ENCODE measurements at regions not wholly inside any gene's neighbourhood (a gene's known extent, or its start where the extent isn't known, plus 50 kb on each side); places are given as distances from the start of the nearest gene placed in this dataset.

DNA sequence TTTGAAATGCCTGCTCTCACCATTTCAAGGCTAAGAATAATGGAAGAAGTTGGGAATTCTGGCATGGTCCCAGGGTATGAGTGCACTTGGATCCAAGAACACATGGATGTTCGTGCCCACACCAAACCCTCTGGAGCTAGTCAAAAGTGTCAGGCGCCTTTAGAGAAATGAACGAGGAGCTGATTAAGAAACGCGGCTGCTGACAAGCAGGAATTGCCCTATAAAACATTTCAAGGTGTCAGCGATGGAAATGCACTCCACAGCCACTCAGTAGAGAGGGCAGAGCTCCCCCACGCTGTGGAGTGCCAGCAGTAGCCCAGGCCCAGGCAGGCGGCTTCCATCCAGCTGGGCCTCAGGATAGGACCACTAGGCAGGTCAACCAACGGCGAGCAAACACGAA lies 213.7 kb downstream of the TTC32 start:
- H3K4me3 ChIP-seq (replicated peaks in 1 of 2; ENCODE audit: low read depth in 2 of 2, low read length in 2 of 2), result no peak overlapping the region
- TF ChIP-seq, protein P1, sequence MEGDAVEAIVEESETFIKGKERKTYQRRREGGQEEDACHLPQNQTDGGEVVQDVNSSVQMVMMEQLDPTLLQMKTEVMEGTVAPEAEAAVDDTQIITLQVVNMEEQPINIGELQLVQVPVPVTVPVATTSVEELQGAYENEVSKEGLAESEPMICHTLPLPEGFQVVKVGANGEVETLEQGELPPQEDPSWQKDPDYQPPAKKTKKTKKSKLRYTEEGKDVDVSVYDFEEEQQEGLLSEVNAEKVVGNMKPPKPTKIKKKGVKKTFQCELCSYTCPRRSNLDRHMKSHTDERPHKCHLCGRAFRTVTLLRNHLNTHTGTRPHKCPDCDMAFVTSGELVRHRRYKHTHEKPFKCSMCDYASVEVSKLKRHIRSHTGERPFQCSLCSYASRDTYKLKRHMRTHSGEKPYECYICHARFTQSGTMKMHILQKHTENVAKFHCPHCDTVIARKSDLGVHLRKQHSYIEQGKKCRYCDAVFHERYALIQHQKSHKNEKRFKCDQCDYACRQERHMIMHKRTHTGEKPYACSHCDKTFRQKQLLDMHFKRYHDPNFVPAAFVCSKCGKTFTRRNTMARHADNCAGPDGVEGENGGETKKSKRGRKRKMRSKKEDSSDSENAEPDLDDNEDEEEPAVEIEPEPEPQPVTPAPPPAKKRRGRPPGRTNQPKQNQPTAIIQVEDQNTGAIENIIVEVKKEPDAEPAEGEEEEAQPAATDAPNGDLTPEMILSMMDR (IDR thresholded peaks at IDR 0.05; ENCODE audit: low read depth, low read length), result no peak
- DNase-seq (ENCODE audit: low read depth in 2 of 2), result no peak

DNA sequence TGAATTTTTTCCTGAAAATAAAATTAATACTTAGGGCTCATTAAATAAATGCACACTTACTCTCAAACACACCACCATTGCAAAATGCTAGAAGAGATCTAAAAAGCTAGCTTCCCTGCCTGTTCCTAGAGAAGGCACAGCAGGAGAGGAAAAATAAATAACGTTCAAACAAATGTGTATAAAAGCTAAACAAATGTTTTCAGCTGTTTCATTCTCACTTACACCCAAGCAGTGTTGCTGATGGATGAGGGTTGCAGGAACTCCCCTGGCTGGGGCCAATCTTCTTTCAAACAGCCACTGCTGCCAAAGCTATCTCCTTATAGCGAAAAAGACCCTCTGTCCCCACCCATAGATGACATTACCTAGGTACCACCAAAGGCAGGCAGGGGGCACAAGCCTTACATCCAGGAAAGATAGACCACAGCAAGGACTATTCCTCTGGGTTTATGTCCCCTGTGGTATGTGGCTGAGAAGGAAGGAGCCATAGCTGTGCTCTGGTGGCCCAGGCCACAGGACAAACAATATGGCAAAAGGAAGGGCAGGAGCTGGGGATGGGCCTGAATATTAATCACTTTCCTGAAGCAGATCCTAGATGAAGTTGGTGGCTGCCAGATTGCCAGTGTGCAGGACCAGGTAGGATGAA lies 214.6 kb downstream of the TTC32 start:
- TF ChIP-seq, protein P1 (IDR thresholded peaks at IDR 0.05; ENCODE audit: low read depth, low read length), result peak; percentile 30
- H3K4me3 ChIP-seq (replicated peaks in 1 of 2; ENCODE audit: low read depth in 2 of 2, low read length in 2 of 2), result no peak overlapping the region
- peak in 1 of 2 donors; percentile 20 for DNase-seq (ENCODE audit: low read depth in 2 of 2)

DNA sequence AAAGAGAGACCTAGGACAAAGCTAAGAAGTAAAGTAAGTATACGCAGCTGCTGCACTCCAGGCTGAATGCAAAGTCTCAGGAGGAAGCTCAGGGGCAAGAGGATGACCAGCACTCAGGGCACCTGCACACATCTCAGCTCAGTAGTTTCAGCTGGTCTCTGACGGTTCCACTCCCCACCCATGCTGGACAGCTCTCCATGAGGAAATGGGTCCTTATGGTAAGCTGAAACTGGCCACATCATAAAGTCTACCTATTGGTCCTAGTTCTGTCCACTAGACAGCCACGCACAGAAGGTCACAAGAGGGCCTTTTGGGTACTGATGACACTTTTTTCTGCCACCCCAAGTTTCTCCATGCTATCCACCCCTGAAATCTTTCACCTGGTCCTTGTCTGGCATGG lies 215.3 kb downstream of the TTC32 start:
- H3K4me3 ChIP-seq (replicated peaks in 1 of 2; ENCODE audit: low read depth in 2 of 2, low read length in 2 of 2), result no peak overlapping the region
- TF ChIP-seq, protein P1 (IDR thresholded peaks at IDR 0.05; ENCODE audit: low read depth, low read length), result no peak
- no peak for DNase-seq (ENCODE audit: low read depth in 2 of 2)

DNA sequence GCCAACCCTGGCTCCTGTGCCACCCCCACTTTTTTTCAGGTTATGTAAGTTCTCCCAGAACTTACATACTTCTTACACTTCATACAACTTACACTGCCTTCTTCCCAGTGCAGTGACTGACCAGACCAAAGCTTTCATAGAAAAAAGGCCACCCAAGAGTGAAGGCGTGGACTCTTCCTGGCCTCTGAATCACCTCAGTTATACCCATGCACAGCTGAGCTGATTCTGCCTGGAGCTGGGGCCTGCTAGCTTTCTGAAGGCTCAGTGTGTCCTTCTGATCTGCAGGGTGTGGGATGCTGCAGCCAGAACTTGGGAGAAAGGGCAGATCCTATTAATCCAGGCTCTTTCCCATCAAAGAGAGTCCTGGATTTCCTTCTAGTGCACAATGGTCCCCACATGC lies 216.1 kb downstream of the TTC32 start:
- TF ChIP-seq, protein P1 (IDR thresholded peaks at IDR 0.05; ENCODE audit: low read depth, low read length), result no peak
- H3K4me3 ChIP-seq (replicated peaks in 1 of 2; ENCODE audit: low read depth in 2 of 2, low read length in 2 of 2), result no peak overlapping the region
- peak in 1 of 2 donors; percentile 21 for DNase-seq (ENCODE audit: low read depth in 2 of 2)

DNA sequence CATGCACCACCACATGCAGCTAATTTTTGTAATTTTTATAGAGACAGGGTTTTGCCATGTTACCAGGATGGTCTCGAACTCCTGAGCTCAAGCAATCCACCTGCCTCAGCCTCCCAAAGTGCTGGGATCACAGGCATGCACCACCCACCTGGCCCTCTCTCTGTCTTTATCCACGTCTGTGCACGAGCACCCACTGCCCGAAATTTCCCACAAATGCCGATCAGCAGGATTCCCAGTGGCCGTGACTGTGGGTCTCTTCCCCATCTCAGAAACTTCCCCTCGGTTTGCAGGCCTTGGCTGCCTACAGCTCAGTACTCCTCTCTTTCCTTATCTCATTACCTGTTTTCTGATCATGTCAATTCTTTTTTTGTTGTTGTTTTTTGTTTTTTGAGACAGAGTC lies 217.3 kb downstream of the TTC32 start:
- no peak overlapping the region for H3K4me3 ChIP-seq (replicated peaks in 1 of 2; ENCODE audit: low read depth in 2 of 2, low read length in 2 of 2)
- TF ChIP-seq, protein P1 (IDR thresholded peaks at IDR 0.05; ENCODE audit: low read depth, low read length), result no peak
- DNase-seq (ENCODE audit: low read depth in 2 of 2), result no peak

DNA sequence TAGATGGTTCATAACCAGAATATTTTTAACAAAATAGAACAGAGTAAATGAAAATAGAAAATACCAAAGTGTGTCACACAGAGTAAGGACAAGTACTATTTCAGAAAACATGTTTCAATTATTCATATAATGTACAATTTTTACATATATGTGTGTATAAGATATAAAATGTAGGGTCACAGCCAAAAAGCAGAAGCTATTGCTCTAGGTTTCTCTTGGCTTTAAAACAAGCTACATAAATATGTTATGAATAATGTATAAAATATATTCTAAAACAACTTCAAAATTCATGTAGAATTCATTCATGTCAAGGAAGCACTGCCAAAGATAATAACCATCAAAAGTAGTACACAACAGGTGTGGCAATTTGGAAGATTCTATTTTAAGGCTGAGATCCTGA lies 218.2 kb downstream of the TTC32 start:
- no peak for DNase-seq (ENCODE audit: low read depth in 2 of 2)
- TF ChIP-seq, protein P1 (IDR thresholded peaks at IDR 0.05; ENCODE audit: low read depth, low read length), result no peak
- no peak overlapping the region for H3K4me3 ChIP-seq (replicated peaks in 1 of 2; ENCODE audit: low read depth in 2 of 2, low read length in 2 of 2)

DNA sequence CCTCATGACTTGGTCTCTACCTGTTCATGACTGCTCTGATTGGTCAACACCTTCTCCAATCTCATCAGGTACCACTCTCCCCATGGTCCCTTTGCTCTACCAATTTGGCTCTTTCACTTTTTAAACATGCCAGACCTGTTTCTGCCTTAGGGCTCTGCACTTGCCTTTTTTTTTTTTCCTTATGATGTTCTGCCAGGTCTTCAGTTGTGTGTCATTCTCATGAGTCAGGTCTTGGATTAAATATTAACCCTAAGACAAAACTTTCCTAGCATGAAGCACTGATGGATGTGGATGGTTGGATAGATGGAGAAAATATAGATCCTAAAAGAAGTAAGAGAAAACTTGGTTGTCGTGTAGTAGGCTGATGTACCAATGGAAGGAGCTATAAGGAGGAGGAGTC lies 219.3 kb downstream of the TTC32 start:
- H3K4me3 ChIP-seq (replicated peaks in 1 of 2; ENCODE audit: low read depth in 2 of 2, low read length in 2 of 2), result no peak overlapping the region
- TF ChIP-seq, protein P1 (IDR thresholded peaks at IDR 0.05; ENCODE audit: low read depth, low read length), result no peak
- peak in 1 of 2 donors; percentile 18 for DNase-seq (ENCODE audit: low read depth in 2 of 2)
